GM21825 (cell line): ENCODE measurements at regions not wholly inside any gene's neighbourhood (a gene's known extent, or its start where the extent isn't known, plus 50 kb on each side); places are given as distances from the start of the nearest gene placed in this dataset.

Source experiments
- ATAC-seq: cut with Tn5 transposase; IDR thresholded peaks from one replicate; pipeline ENCODE4 v1.9.1; 2021; ENCODE audit warnings: mild to moderate bottlenecking, moderate library complexity; ENCODE audit not compliant: unreplicated experiment

DNA sequence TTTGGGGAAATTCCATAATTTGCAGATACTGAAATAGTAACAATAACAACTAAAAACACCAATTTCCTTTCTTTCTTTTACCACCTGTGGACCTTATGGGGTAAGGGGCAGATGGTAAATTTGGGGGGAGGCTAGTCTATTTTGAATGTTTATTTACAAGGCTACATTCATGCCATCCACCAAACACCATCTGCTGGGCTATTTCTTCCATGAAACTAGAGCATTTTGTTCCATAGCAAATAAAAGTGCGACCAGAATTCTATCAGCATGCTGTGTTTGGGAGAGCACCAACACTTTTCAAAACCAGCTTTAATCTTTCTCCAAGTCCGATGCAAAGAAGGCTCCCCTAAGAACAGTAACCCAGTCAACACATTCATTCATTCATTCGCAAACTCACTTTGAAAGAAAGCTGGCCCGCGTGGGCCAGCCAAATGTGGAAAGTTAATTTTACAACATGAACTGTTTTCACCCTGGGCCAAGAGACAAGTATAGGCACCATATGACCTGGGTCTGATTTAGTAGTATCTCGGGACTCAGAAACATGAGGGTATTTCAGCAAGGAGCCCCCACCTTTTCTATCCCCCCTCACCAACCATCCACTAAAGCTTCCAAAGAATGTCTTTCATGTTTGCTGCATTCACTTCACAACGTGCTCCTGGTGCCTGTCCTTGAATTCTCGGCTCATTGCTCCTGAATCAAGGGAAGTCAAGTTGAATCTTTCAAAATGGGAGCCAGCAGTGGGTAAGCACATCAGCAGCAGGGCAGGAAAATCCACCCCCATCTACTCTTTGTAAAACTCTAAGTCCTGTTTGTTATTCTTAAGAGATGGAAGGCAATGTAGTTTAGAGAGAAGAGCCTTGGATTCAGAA, 210.6 kb downstream of the C1D start:
- no peak for ATAC-seq

GRCh38 chr2:67854103-67854743, 208.6 kb downstream of the C1D start:
- ATAC-seq, result no peak

DNA sequence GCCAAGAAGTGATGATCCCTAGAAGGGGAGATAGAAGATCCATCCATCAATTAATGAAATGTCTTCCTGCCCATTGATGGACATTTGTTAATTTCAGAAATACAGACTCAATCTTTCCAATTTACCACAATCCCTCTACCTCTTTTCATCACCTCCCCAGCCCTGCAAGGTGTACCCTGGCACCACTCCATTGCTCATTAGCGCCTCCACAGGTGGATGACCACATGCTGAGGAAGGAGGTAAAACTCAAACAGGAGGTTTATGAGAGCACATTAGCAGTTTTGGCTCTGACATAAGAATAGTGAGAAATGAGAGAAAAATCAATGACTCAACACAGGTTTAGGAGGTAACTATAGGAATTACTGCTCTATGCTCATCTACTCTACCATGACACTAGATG, 208.0 kb downstream of the C1D start:
- ATAC-seq, result no peak

GRCh38 chr2:67856866-67857265, 205.9 kb downstream of the C1D start:
- no peak for ATAC-seq

- ATAC-seq, result no peak
Measured at GRCh38 chr2:67857836-67858235, 205.0 kb downstream of the C1D start.

DNA sequence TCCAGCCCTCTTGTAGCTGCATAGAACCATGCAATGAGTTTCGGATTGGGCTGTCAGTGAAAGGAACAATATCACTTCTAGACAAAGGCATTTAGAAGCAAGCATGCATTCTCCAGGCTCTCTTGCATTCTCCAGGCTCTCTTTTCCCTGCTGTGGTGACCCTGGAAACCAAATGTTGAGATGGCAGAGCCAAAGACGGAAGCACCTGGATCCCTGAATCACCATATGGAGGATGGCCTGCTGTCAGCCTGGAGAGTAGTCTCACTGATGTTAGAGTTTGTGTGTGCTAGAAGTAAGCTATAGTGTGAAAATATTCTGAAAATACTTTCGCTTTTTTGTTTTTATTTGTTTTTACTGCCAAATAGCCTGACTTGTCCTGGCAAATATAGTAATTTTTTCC, 203.9 kb downstream of the C1D start:
- no peak for ATAC-seq

GRCh38 chr2:67865917-67866316, 196.9 kb downstream of the C1D start:
- no peak for ATAC-seq

DNA sequence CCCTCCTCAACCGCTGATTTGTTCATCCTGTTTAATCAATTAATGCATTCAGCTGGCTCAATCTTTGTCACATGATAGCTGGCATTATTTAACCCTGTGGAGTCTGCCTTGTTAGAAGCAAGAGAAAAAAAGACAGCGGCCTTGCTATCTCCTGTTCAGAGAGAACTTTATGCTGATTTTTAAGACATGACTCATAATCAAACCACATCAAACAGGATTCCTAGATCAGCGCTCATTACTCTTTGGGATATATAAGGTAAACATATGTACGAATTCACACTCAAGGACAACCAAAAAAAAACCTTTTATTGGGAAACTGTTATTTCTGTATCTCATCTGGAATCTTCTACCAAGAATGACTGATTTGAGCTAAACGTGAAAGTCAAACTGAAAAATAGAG, 195.1 kb downstream of the C1D start:
- ATAC-seq, result no peak

- no peak for ATAC-seq
Measured at GRCh38 chr2:67871686-67872412, 191.0 kb downstream of the C1D start.

DNA sequence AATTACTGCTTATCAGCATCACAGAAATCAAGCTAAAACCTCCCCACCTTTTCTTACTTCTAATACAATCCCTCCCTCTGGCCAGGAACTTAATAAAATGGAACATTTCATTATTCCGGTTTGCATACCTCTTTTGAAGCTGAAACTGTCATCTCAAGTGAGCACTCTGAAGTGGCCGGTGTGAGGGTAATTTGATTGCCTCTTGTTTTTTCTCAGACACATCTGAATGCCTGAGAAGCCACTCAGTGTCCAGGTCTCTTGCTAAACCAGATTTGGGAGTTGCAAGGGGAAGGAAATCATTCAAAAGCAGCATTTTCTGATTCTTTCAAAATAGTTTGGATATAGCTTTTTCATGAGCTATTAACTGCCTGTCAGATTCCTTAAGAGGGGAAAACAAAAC, 190.3 kb downstream of the C1D start:
- ATAC-seq, result no peak

- ATAC-seq, result no peak
Measured at GRCh38 chr2:67873916-67874315, 188.9 kb downstream of the C1D start.

- ATAC-seq, result no peak
Measured at GRCh38 chr2:67876176-67876575, 186.6 kb downstream of the C1D start.

GRCh38 chr2:67877301-67877700, 185.5 kb downstream of the C1D start:
- no peak for ATAC-seq

- no peak for ATAC-seq
Measured at GRCh38 chr2:67878743-67879142, 184.1 kb downstream of the C1D start.

GRCh38 chr2:67879586-67880290, 183.1 kb downstream of the C1D start:
- no peak for ATAC-seq

- no peak for ATAC-seq
Measured at GRCh38 chr2:67880291-67880761, 182.5 kb downstream of the C1D start.

GRCh38 chr2:67881816-67882215, 181.0 kb downstream of the C1D start:
- no peak for ATAC-seq

GRCh38 chr2:67883316-67884087, 179.3 kb downstream of the C1D start:
- no peak for ATAC-seq

DNA sequence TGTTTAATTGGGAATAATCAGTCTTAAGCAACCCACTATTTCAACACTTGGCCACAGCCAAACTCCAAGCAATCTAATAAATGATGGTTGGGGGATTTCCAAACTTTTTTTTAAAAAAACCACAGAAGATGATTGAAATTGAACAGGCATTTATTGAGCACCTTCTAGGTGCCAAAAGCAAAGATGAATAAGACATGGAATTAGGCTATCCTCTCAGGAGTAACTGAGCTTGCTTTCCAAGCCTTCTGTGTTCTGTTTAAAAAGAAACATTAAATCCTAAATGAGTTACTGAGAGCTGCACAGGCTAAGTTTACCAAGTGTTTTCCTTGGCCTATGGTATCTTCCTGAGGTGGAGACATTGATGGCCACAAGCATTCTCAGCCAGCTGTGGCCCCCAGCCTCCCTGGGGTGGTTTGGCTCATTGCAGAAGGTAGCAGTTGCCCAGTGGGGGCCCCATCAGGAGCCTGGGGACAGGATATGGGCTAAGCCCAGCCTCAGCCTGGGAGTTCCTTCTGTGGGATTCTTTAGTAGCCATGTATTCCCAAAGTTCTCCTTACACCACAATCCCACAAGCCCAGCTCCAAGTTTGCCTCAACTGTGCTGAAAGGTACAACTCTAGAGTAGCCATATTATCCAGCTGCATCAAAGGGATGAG, 174.3 kb downstream of the C1D start:
- ATAC-seq, result no peak

DNA sequence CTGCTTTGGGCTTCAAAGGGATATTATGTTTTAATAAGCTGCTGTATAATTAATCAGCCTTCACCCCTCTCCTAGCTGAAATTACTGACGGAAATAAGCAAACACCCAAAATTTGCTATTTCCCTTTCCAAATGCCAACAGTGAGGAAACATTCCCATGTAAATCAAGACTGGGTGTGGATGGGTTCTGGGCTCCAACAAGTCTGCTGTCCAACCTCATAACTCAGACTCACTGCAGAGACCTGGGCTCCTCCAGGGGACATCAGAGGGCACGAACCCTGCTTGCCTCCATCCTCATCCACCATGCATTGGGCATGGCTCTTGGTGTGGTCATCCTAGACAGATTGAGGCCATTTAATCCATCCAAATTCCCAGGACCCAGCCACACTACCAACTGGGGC, 173.7 kb downstream of the C1D start:
- no peak for ATAC-seq
